Breast epithelium (tissue), 3 donors: ENCODE measurements at regions not wholly inside any gene's neighbourhood (a gene's known extent, or its start where the extent isn't known, plus 50 kb on each side); places are given as distances from the start of the nearest gene placed in this dataset.

Experiments
- CTCF ChIP-seq, 3 donors: fragments of 450-650 bp; IDR thresholded peaks; one replicate each; pipeline ENCODE4 v1.5.1; 2016 to 2017; ENCODE audit warnings: antibody characterized with exemption in 3 of 3, mild to moderate bottlenecking in 3 of 3, moderate library complexity in 3 of 3
- POLR2A ChIP-seq: fragments of 450-650 bp; IDR thresholded peaks from one replicate; pipeline ENCODE4 v1.6.1; 2016; ENCODE audit warnings: antibody characterized with exemption, mild to moderate bottlenecking, moderate library complexity
- POLR2AphosphoS5 ChIP-seq, 3 donors: sonication (generic); formaldehyde crosslinking; IDR thresholded peaks; one replicate each; pipeline ENCODE4 v1.6.1; 2017; ENCODE audit warnings: antibody characterized with exemption in 3 of 3

GRCh38 chr2:123154195-123154594, 870.9 kb upstream of the CNTNAP5 start:
- no peak for TF ChIP-seq POLR2A
- no peak for TF ChIP-seq CTCF (IDR thresholded peaks at IDR 0.05)
- no peak for TF ChIP-seq POLR2AphosphoS5 (IDR thresholded peaks at IDR 0.05)
